GM10248 (cell line): ENCODE measurements at regions not wholly inside any gene's neighbourhood (a gene's known extent, or its start where the extent isn't known, plus 50 kb on each side); places are given as distances from the start of the nearest gene placed in this dataset.

Experiments used
- CTCF ChIA-PET: fragments of 300-600 bp; sonication (Branson Sonifier 250); formaldehyde crosslinking; extraction: SDS; loops from one replicate; lab custom pipeline; 2021; ENCODE audit warnings: antibody characterized with exemption; lab: Yijun Ruan, JAX
- POLR2A ChIA-PET: fragments of 350-650 bp; sonication (Branson Sonifier 250); formaldehyde crosslinking; extraction: SDS; loops from one replicate; lab custom pipeline; 2020; ENCODE audit warnings: antibody characterized with exemption; lab: Yijun Ruan, JAX
- DNase-seq: peaks from one replicate; pipeline ENCODE4 v3.0.0; 2012; ENCODE audit errors: extremely low spot score
- TF ChIP-seq, protein P1 (sequence below): IDR thresholded peaks from 2 replicates; pipeline ENCODE4 v1.5.1; 2012; ENCODE audit warnings: mild to moderate bottlenecking, low read depth; ENCODE audit errors: extremely low read depth, missing control alignments, control extremely low read depth

DNA sequence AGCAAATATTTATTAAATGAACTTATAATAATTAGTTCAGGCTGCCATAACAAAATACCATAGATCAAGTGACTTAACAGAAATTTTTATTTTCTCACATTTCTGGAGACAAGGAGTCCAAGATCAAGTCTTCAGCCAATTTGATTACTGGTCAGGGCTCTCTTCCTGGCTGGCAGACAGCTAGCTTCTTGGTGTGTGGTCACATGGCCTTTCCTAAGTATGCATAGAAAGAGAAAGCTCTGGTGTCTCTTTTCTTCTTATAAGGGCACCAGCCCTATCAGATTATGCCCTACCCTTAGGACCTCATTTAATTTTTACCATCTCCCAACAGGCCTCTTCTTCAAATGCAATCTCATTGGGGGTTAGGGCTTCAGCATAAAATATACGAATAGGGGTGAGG lies 438.5 kb upstream of the INTU start:
- POLR2A ChIA-PET, result no interaction called here
- CTCF ChIA-PET, result interaction anchor here (1.1 kb wide), 1 partner anchor 24 kb away, joined by 3 read pairs; no protein-coding TSS in a partner anchor
- DNase-seq, result no peak
- TF ChIP-seq, protein P1, sequence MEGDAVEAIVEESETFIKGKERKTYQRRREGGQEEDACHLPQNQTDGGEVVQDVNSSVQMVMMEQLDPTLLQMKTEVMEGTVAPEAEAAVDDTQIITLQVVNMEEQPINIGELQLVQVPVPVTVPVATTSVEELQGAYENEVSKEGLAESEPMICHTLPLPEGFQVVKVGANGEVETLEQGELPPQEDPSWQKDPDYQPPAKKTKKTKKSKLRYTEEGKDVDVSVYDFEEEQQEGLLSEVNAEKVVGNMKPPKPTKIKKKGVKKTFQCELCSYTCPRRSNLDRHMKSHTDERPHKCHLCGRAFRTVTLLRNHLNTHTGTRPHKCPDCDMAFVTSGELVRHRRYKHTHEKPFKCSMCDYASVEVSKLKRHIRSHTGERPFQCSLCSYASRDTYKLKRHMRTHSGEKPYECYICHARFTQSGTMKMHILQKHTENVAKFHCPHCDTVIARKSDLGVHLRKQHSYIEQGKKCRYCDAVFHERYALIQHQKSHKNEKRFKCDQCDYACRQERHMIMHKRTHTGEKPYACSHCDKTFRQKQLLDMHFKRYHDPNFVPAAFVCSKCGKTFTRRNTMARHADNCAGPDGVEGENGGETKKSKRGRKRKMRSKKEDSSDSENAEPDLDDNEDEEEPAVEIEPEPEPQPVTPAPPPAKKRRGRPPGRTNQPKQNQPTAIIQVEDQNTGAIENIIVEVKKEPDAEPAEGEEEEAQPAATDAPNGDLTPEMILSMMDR, result no peak

GRCh38 chr4:127196655-127197352 lies 436.0 kb upstream of the INTU start:
- CTCF ChIA-PET, result no interaction called here
- no peak for DNase-seq
- TF ChIP-seq, protein P1, result no peak
- POLR2A ChIA-PET, result no interaction called here

DNA sequence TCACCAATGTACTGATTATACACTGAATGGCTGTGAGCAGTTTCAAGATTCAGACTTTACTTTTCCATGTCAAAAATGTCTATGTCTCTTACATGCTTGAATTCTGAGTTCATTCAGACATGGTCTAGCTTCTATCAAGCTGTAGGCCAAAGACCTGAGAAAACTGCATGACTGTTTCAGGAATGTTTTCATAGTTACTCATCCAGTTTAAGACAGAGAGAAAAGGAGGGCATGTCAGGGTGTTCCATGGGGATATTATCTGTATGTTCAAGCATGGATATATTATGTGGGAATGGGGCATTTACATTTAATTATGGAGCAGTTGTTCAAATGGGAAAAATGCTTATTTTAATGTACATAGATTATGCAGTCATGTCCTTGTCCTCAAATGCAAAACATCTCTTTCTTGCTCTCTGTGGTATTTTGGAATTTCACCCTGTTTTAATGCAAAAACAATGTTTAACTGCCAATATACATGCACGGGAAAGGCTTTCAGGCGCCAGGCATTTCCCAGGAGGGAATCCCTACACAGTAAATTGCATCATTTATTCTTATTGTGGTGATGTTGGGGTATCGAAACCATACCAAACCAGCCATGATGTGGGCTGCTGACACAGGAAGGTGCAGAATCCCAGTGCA lies 429.1 kb upstream of the INTU start:
- no peak for DNase-seq
- CTCF ChIA-PET, result no interaction called here
- TF ChIP-seq, protein P1, result no peak
- POLR2A ChIA-PET, result no interaction called here

GRCh38 chr4:127204322-127204721 lies 428.4 kb upstream of the INTU start:
- TF ChIP-seq, protein P1, result no peak
- DNase-seq, result no peak
- CTCF ChIA-PET, result no interaction called here
- POLR2A ChIA-PET, result no interaction called here

DNA sequence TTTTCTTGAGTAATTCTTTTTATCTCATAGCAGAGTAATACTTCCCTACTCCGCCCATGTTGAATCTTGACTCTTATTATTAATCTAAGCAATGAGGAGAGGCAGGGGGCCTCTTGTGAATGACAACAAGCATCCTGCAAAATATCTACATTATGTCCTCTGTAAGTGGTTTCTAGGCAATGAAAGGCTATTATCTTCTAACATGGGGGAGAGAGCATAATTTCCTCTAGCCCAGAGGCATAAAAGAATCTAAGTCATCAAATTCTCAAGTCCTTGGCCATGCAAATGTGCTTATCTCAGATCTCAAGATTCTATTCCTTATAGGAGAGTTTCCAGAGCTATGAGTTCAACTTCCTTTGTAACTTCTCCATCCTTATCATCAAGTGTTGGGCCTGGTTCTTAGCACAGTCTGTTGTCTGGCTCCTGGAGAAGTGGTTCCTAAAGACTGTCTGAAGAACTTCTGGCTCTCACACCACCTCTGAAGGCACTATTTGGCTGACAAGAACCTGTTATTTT lies 423.1 kb upstream of the INTU start:
- CTCF ChIA-PET, result no interaction called here
- POLR2A ChIA-PET, result no interaction called here
- no peak for DNase-seq
- TF ChIP-seq, protein P1, result no peak

GRCh38 chr4:127210893-127211649 lies 421.7 kb upstream of the INTU start:
- TF ChIP-seq, protein P1, result no peak
- ChIA-PET CTCF (no interaction called here), POLR2A (no interaction called here)
- no peak for DNase-seq
